Testis (tissue), 2 donors: ENCODE measurements at regions not wholly inside any gene's neighbourhood (a gene's known extent, or its start where the extent isn't known, plus 50 kb on each side); places are given as distances from the start of the nearest gene placed in this dataset.

ENCODE experiments used
- DNase-seq: peaks from one replicate; pipeline ENCODE4 v3.0.0-alpha.2; 2019
- H3K27ac ChIP-seq, 2 donors: fragments of 200-600 bp; sonication (generic); one replicate each; pipeline ENCODE4 v1.5.1; 2019
- H3K27me3 ChIP-seq: fragments of 200-600 bp; sonication (generic); one replicate; pipeline ENCODE4 v1.5.1; 2019
- H3K36me3 ChIP-seq: fragments of 200-600 bp; sonication (generic); one replicate; pipeline ENCODE4 v1.5.1; 2017; ENCODE audit warnings: low read depth; ENCODE audit errors: missing control alignments
- H3K4me1 ChIP-seq: fragments of 200-600 bp; sonication (generic); one replicate; pipeline ENCODE4 v1.5.1; 2019
- H3K4me3 ChIP-seq, 2 donors: fragments of 200-600 bp; sonication (generic); one replicate each; pipeline ENCODE4 v1.5.1; 2017 to 2019
- H3K9me3 ChIP-seq: fragments of 200-600 bp; sonication (generic); one replicate; pipeline ENCODE4 v1.5.1; 2017
- CTCF ChIP-seq, 3 experiments: fragments of 450-650 bp in 2 of 3; fragments of 200-600 bp in 1 of 3; sonication (generic) in 1 of 3; IDR thresholded peaks; one replicate each; pipeline ENCODE4 v1.5.1; 2016 to 2019; ENCODE audit warnings: antibody characterized with exemption in 3 of 3, mild to moderate bottlenecking in 2 of 3, moderate library complexity in 1 of 3
- POLR2A ChIP-seq: fragments of 450-650 bp; IDR thresholded peaks from one replicate; pipeline ENCODE4 v1.6.1; 2017; ENCODE audit warnings: antibody characterized with exemption, mild to moderate bottlenecking, moderate library complexity
- WGBS, 2 donors: methylation state at CpG; one replicate each; pipeline ENCODE4 v1.1.5; 2018; 5-methylcytosine and 5-hydroxymethylcytosine counted together
- intact Hi-C: fragments of 100-400 bp; cut with DNase I; formaldehyde crosslinking; loops from one replicate; pipeline ENCODE4 v1.15.1; 2023; ENCODE audit warnings: low total_unique reads

- 30 to 48% methylated on average over 16 to 29 of the region's 29 CpGs for WGBS, 2 donors
- intact Hi-C loops, result no loop called here
- Histone ChIP-seq H3K4me3 (no peak overlapping the region), H3K4me1 (no peaks in the 10 kb centered on the region), H3K36me3 (no peaks in the 10 kb centered on the region), H3K27ac (no peak overlapping the region), H3K27me3 (no peaks in the 10 kb centered on the region), H3K9me3 (no peaks in the 10 kb centered on the region)
- DNase-seq, result peak; percentile 17
- TF ChIP-seq POLR2A, result no peak
- TF ChIP-seq CTCF (IDR thresholded peaks at IDR 0.05), result no peak
Observed at GRCh38 chr22:48340727-48341709, 1486.7 kb downstream of the BRD1 start.

- TF ChIP-seq POLR2A, result no peak
- TF ChIP-seq CTCF (IDR thresholded peaks at IDR 0.05), result no peak
- Histone ChIP-seq H3K36me3 (no peaks in the 10 kb centered on the region), H3K9me3 (no peaks in the 10 kb centered on the region), H3K4me3 (no peak overlapping the region), H3K4me1 (no peaks in the 10 kb centered on the region), H3K27me3 (no peaks in the 10 kb centered on the region), H3K27ac (no peak overlapping the region)
- DNase-seq, result no peak
- intact Hi-C loops, result no loop called here
- WGBS, 2 donors, result 84 to 88% methylated on average over 10 of the region's 10 CpGs
Observed at GRCh38 chr22:48340191-48340590, 1487.5 kb downstream of the BRD1 start.

- TF ChIP-seq CTCF (IDR thresholded peaks at IDR 0.05), result no peak
- no peak for TF ChIP-seq POLR2A
- no peaks in the 10 kb centered on the region for H3K27me3 ChIP-seq
- DNase-seq, result no peak
- no peak overlapping the region for H3K4me3 ChIP-seq
- no peaks in the 10 kb centered on the region for H3K9me3 ChIP-seq
- H3K27ac ChIP-seq, result no peak overlapping the region
- WGBS, 2 donors, result 79 to 80% methylated on average over 14 to 20 of the region's 20 CpGs
- intact Hi-C loops, result no loop called here
- no peaks in the 10 kb centered on the region for H3K36me3 ChIP-seq
- no peaks in the 10 kb centered on the region for H3K4me1 ChIP-seq
Observed at GRCh38 chr22:48338793-48339705, 1488.6 kb downstream of the BRD1 start.

- 81 to 91% methylated on average over 9 to 17 of the region's 17 CpGs for WGBS, 2 donors
- no peak overlapping the region for H3K4me3 ChIP-seq
- intact Hi-C loops, result no loop called here
- no peaks in the 10 kb centered on the region for H3K9me3 ChIP-seq
- H3K36me3 ChIP-seq, result no peaks in the 10 kb centered on the region
- H3K27ac ChIP-seq, result no peak overlapping the region
- H3K27me3 ChIP-seq, result no peaks in the 10 kb centered on the region
- H3K4me1 ChIP-seq, result no peaks in the 10 kb centered on the region
- no peak for DNase-seq
- TF ChIP-seq POLR2A (no peak), CTCF (IDR thresholded peaks at IDR 0.05) (no peak)
Observed at GRCh38 chr22:48337957-48338792, 1489.5 kb downstream of the BRD1 start.
